DND-41 (cell line): ENCODE measurements at regions not wholly inside any gene's neighbourhood (a gene's known extent, or its start where the extent isn't known, plus 50 kb on each side); places are given as distances from the start of the nearest gene placed in this dataset.

Experiments
- EZH2 ChIP-seq: IDR thresholded peaks from 3 replicates; pipeline ENCODE4 v1.6.1; 2012; ENCODE audit warnings: borderline replicate concordance, low read depth, mild to moderate bottlenecking, moderate library complexity, low read length, inconsistent platforms; ENCODE audit not compliant: severe bottlenecking
- TF ChIP-seq, protein P1 (sequence below): IDR thresholded peaks from 2 replicates; pipeline ENCODE4 v1.5.1; 2012; ENCODE audit warnings: borderline replicate concordance, low read length, moderate library complexity, mild to moderate bottlenecking; ENCODE audit not compliant: poor library complexity, severe bottlenecking; ENCODE audit errors: extremely low read depth

DNA sequence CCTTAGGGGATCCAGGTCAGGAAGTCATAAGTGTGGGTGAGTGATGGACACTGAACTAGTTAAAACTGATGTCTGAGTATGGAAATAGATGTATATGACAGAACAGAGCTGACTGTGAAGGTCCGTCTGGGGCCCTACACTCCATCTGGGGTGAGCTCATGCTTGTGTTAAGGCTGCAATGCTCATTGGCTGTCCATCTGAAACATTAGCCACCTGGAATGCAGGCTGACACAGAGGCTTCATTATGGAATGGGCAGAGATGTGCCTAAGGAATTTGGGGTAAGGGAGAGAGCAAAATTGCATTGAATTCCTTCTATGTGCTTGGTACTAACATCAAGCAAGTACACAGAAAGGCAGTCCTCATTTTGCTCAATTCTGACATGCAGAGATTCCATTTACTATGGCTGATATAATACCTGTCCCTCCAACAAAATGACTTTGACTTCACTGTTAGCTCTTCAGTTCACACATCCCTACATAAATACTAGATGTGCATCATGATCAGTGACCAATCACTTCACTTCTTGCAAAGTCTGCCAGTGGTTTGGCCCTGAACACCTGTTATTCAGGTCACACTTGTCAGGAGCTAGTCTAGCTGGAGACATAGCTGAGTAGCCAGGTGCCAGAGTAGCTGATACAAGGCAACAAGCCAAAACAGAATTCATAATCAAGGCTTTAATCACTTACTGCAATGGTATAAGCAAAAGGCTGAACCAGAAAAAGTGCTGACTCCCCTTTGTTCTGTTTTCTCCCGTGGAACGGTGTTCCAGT lies 128.9 kb upstream of the VWC2 start:
- no peak for TF ChIP-seq EZH2
- TF ChIP-seq, protein P1, sequence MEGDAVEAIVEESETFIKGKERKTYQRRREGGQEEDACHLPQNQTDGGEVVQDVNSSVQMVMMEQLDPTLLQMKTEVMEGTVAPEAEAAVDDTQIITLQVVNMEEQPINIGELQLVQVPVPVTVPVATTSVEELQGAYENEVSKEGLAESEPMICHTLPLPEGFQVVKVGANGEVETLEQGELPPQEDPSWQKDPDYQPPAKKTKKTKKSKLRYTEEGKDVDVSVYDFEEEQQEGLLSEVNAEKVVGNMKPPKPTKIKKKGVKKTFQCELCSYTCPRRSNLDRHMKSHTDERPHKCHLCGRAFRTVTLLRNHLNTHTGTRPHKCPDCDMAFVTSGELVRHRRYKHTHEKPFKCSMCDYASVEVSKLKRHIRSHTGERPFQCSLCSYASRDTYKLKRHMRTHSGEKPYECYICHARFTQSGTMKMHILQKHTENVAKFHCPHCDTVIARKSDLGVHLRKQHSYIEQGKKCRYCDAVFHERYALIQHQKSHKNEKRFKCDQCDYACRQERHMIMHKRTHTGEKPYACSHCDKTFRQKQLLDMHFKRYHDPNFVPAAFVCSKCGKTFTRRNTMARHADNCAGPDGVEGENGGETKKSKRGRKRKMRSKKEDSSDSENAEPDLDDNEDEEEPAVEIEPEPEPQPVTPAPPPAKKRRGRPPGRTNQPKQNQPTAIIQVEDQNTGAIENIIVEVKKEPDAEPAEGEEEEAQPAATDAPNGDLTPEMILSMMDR: no peak
